ENCODE measurements at regions not wholly inside any gene's neighbourhood (a gene's known extent, or its start where the extent isn't known, plus 50 kb on each side); places are given as distances from the start of the nearest gene placed in this dataset.

DNA sequence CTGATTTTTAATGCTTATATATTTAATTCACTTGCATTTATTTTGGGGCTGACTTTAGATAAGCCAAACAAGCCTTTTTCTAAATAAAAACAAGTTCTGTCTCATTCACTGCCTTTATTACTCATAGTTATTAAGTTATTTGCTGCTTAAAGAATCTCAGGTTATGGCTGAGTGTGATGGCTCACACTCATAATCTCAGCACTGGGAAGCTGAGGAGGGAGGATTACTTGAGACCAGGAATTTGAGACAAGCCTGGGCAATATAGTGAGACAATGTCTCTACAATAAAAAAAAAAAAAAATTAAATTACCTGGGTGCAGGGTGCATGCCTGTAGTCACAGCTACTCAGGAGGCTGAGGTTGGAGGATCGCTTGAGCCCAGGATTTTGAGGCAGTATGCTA is 85.0 kb upstream of the MAN2A1 start:
- DNase-seq (ENCODE audit: low spot score) = no peak
- TF ChIP-seq, protein P1, sequence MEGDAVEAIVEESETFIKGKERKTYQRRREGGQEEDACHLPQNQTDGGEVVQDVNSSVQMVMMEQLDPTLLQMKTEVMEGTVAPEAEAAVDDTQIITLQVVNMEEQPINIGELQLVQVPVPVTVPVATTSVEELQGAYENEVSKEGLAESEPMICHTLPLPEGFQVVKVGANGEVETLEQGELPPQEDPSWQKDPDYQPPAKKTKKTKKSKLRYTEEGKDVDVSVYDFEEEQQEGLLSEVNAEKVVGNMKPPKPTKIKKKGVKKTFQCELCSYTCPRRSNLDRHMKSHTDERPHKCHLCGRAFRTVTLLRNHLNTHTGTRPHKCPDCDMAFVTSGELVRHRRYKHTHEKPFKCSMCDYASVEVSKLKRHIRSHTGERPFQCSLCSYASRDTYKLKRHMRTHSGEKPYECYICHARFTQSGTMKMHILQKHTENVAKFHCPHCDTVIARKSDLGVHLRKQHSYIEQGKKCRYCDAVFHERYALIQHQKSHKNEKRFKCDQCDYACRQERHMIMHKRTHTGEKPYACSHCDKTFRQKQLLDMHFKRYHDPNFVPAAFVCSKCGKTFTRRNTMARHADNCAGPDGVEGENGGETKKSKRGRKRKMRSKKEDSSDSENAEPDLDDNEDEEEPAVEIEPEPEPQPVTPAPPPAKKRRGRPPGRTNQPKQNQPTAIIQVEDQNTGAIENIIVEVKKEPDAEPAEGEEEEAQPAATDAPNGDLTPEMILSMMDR (IDR thresholded peaks at IDR 0.05; ENCODE audit: extremely low read depth, insufficient read depth, missing control alignments) = no peak
- in situ Hi-C loops (cut with MboI; ENCODE audit: low pct_unique_long_range_greater_than_20kb, low sequenced_read_pairs, unreplicated experiment) = no loop called here

DNA sequence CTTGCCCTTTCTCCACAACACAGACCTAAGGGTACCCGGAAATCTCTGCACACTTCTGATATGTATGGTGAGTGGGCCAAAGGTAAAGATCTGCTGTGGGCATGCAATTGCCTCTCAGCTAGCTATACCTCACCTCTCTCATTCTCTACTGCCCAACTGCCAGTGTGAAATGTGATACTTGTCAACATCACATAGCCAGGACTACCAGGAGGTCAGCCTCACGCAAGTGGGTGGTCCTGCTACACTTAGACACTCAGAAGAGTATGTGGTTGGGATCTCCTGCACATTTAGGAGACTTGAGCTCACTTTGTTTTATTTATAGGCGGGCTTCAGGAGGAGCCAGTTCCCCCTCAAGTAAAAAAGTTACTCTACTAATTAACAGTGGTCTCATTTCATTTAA is 88.0 kb upstream of the MAN2A1 start:
- no peak for DNase-seq (ENCODE audit: low spot score)
- in situ Hi-C loops (cut with MboI; ENCODE audit: low pct_unique_long_range_greater_than_20kb, low sequenced_read_pairs, unreplicated experiment) = no loop called here
- TF ChIP-seq, protein P1 (IDR thresholded peaks at IDR 0.05; ENCODE audit: extremely low read depth, insufficient read depth, missing control alignments) = no peak

DNA sequence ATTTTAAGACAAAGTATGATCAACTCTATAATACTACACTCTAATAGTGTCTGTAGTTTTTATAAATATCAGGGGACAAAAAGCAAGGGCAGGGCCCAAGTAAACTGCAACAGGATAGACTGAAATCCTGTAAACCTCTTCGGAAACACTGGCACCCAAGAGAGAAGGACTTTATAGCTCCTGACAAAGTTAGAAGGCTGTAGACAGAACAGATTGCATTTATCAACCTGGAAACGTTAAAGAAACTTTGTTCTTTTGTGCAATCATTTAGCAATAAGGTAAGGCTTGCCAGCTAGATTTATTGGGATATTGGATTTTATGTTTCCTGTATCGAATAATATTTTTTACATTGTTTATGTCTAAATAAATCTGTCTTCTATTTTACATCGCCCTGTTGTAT is 91.8 kb upstream of the MAN2A1 start:
- TF ChIP-seq, protein P1 (IDR thresholded peaks at IDR 0.05; ENCODE audit: extremely low read depth, insufficient read depth, missing control alignments) = no peak
- in situ Hi-C loops (cut with MboI; ENCODE audit: low pct_unique_long_range_greater_than_20kb, low sequenced_read_pairs, unreplicated experiment) = no loop called here
- no peak for DNase-seq (ENCODE audit: low spot score)

DNA sequence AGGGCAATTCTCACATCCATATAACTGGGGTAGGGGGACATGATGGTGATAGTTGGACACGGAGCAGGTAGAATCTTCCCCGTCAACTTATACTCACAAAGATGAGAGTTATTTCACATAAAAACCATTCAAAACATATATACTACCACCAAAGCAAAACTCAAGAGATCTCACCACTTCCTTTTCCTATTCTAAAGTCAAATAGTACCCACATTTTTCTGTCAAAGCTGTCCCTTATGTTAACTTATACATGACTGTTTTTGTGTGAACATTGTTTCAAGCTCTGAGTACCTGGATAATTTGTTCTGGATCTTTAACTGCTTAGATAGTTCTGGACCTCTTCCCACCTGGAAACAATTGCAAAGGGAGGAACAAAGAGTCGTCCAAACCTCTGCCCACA is 95.5 kb upstream of the MAN2A1 start:
- TF ChIP-seq, protein P1 (IDR thresholded peaks at IDR 0.05; ENCODE audit: extremely low read depth, insufficient read depth, missing control alignments) = no peak
- DNase-seq (ENCODE audit: low spot score) = no peak
- in situ Hi-C loops (cut with MboI; ENCODE audit: low pct_unique_long_range_greater_than_20kb, low sequenced_read_pairs, unreplicated experiment) = no loop called here

DNA sequence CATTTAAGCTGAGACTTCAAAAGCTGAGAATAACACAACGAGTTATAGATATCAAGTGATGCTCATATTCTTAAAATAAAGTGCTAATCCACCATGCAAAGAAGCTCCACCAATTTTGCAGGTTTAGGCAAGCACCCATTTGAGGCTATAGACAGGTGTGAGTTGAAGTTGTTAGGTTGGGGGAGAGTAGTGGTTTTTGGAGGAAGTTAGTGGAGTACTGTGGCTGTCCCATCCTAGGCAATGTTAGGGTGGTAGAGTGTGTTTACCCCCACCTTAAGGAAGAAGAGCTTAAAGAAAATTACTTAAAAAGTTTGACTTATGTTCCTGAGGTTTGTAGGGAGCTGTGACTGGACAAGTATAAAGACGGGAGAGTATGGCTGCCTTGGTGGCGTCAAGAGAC is 98.9 kb upstream of the MAN2A1 start:
- DNase-seq (ENCODE audit: low spot score) = no peak
- in situ Hi-C loops (cut with MboI; ENCODE audit: low pct_unique_long_range_greater_than_20kb, low sequenced_read_pairs, unreplicated experiment) = no loop called here
- TF ChIP-seq, protein P1 (IDR thresholded peaks at IDR 0.05; ENCODE audit: extremely low read depth, insufficient read depth, missing control alignments) = no peak

DNA sequence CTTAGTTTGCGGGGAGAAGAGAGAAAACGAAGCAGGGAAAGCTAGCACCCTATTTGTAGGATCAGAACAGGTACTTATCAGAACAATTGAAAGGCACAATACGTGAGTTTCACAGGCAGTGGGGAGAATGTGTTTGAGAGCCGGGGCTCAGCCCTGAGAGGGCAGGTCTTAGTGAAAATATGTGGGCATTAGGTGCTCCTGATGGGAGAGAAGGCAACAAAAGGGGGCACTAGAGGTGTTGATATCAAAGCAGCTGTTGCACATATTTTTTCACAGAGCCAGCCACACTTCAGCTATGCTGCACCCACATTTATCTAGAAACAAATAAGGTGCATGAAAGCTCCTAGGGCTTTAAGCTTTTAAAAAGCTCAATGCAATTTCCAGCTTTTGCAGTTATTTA is 99.7 kb upstream of the MAN2A1 start:
- TF ChIP-seq, protein P1 (IDR thresholded peaks at IDR 0.05; ENCODE audit: extremely low read depth, insufficient read depth, missing control alignments) = no peak
- in situ Hi-C loops (cut with MboI; ENCODE audit: low pct_unique_long_range_greater_than_20kb, low sequenced_read_pairs, unreplicated experiment) = no loop called here
- no peak for DNase-seq (ENCODE audit: low spot score)

DNA sequence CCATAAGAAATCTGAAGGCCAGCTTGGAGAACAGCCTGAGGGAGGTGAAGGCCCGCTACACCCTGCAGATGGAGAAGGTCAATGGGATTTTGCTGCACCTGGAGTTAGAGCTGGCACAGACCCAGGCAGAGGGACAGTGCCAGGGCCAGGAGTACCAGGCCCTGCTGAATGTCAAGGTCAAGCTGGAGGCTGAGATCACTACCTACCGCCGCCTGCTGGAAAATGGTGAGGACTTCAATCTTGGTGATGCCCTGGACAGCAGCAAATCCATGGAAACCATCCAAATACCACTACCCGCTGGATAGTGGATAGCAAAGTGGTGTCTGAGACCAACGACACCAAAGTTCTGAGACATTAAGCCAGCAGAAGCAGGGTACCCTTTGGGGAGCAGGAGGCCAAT is 100.5 kb upstream of the MAN2A1 start:
- in situ Hi-C loops (cut with MboI; ENCODE audit: low pct_unique_long_range_greater_than_20kb, low sequenced_read_pairs, unreplicated experiment) = no loop called here
- DNase-seq (ENCODE audit: low spot score) = no peak
- TF ChIP-seq, protein P1 (IDR thresholded peaks at IDR 0.05; ENCODE audit: extremely low read depth, insufficient read depth, missing control alignments) = no peak

Data from GM13977 (cell line).